ENCODE measurements at regions not wholly inside any gene's neighbourhood (a gene's known extent, or its start where the extent isn't known, plus 50 kb on each side); places are given as distances from the start of the nearest gene placed in this dataset.

- POLR2A ChIA-PET, result no interaction called here
Observed at GRCh38 chr2:239590995-239591915, 190.4 kb upstream of the HDAC4 start.

DNA sequence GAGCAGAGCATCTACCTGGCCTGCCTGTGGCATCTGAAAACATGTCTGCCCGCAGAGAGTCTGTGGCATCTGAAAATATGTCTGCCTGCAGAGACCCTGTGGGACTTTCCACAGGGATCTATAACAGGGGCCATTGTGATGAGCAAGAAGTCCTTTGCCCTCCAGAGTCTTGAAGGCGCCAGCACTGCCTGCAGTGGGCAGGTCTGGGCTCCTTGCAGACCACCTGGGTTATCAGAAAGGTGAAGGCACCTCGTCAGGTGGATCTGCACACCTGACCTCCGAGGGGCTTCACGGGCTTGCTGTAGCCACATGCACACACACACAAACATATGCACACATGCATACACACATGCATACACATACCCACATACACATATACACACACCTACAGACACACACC is 189.5 kb upstream of the HDAC4 start:
- Histone ChIP-seq H3K36me3 (ENCODE audit: control insufficient read depth in 2 of 3, insufficient read depth in 3 of 3, low read length in 3 of 3) (no peaks in the 10 kb centered on the region), H3K9me3 (ENCODE audit: control insufficient read depth in 2 of 3, low read length in 3 of 3) (no peaks in the 10 kb centered on the region), H3K4me3 (ENCODE audit: low read length) (no peak overlapping the region), H3K27ac (ENCODE audit: low read depth, low read length) (no peak overlapping the region), H3K27me3 (ENCODE audit: control insufficient read depth in 2 of 2, insufficient read depth in 2 of 2, low read length in 2 of 2) (no peaks in the 10 kb centered on the region), H3K4me1 (ENCODE audit: control insufficient read depth in 2 of 2, insufficient read depth in 2 of 2, low read length in 2 of 2) (no peaks in the 10 kb centered on the region)
- DNase-seq (no peak), ATAC-seq (no peak)
- Mint-ChIP-seq H3K4me1 (peaks cover 0 to 4% (median 0%) of the 10 kb centered on the region in 7 donors), H3K36me3 (no peaks in the 10 kb centered on the region), H3K4me3 (no peak overlapping the region), H3K27me3 (no peaks in the 10 kb centered on the region), H3K9me3 (peaks cover 0 to 19% (median 0%) of the 10 kb centered on the region in 11 donors), H3K27ac (no peak overlapping the region)
- ChIA-PET POLR2A (no interaction called here), CTCF (no interaction called here)
- intact Hi-C loops (cut with micrococcal nuclease), result no loop called here

More at GRCh38 chr2:239590995-239591915, 190.4 kb upstream of the HDAC4 start:
- Mint-ChIP-seq H3K27me3 (no peaks in the 10 kb centered on the region), H3K4me3 (no peak overlapping the region), H3K9me3 (peaks cover 0 to 19% (median 0%) of the 10 kb centered on the region in 11 donors), H3K36me3 (no peaks in the 10 kb centered on the region), H3K27ac (no peak overlapping the region), H3K4me1 (peaks cover 0 to 4% (median 0%) of the 10 kb centered on the region in 7 donors)
- ATAC-seq, result no peak
- H3K27me3 ChIP-seq (ENCODE audit: control insufficient read depth in 2 of 2, insufficient read depth in 2 of 2, low read length in 2 of 2), result no peaks in the 10 kb centered on the region
- intact Hi-C loops (cut with micrococcal nuclease), result no loop called here
- no peaks in the 10 kb centered on the region for H3K4me1 ChIP-seq (ENCODE audit: control insufficient read depth in 2 of 2, insufficient read depth in 2 of 2, low read length in 2 of 2)
- DNase-seq, result no peak
- H3K36me3 ChIP-seq (ENCODE audit: control insufficient read depth in 2 of 3, insufficient read depth in 3 of 3, low read length in 3 of 3), result no peaks in the 10 kb centered on the region
- no peaks in the 10 kb centered on the region for H3K9me3 ChIP-seq (ENCODE audit: control insufficient read depth in 2 of 3, low read length in 3 of 3)
- CTCF ChIA-PET, result no interaction called here
- H3K4me3 ChIP-seq (ENCODE audit: low read length), result no peak overlapping the region
- H3K27ac ChIP-seq (ENCODE audit: low read depth, low read length), result no peak overlapping the region

DNA sequence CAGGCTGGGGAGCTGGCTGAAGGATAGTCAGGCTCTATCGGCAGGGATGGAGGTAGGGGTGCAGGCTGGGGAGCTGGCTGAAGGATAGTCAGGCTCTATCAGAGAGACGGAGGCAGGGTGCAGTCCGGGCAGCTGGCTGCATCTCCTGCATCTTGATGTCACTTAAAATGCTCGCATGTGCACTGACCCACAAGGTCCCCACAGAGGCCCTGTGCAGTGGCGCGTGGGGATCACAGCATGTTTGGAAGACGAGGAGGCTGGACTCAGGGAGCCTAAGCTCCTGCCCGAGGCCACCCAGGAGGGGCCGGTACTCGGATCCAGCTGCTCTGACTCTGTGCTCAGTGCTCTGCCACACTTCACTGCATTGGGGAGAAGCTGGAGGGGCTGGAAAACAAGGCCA is 189.0 kb upstream of the HDAC4 start:
- Mint-ChIP-seq H3K4me3 (no peak overlapping the region), H3K27ac (no peak overlapping the region), H3K4me1 (peaks cover 0 to 4% (median 0%) of the 10 kb centered on the region in 7 donors), H3K36me3 (no peaks in the 10 kb centered on the region), H3K27me3 (no peaks in the 10 kb centered on the region), H3K9me3 (peaks cover 0 to 19% (median 0%) of the 10 kb centered on the region in 11 donors)
- no peaks in the 10 kb centered on the region for H3K9me3 ChIP-seq (ENCODE audit: control insufficient read depth in 2 of 3, low read length in 3 of 3)
- ATAC-seq (no peak), DNase-seq (no peak)
- ChIA-PET CTCF (no interaction called here), POLR2A (no interaction called here)
- no peaks in the 10 kb centered on the region for H3K36me3 ChIP-seq (ENCODE audit: control insufficient read depth in 2 of 3, insufficient read depth in 3 of 3, low read length in 3 of 3)
- H3K27me3 ChIP-seq (ENCODE audit: control insufficient read depth in 2 of 2, insufficient read depth in 2 of 2, low read length in 2 of 2), result no peaks in the 10 kb centered on the region
- intact Hi-C loops (cut with micrococcal nuclease), result no loop called here
- no peaks in the 10 kb centered on the region for H3K4me1 ChIP-seq (ENCODE audit: control insufficient read depth in 2 of 2, insufficient read depth in 2 of 2, low read length in 2 of 2)
- no peak overlapping the region for H3K27ac ChIP-seq (ENCODE audit: low read depth, low read length)
- H3K4me3 ChIP-seq (ENCODE audit: low read length), result no peak overlapping the region

GRCh38 chr2:239589270-239589825 is 188.5 kb upstream of the HDAC4 start:
- H3K27me3 ChIP-seq (ENCODE audit: control insufficient read depth in 2 of 2, insufficient read depth in 2 of 2, low read length in 2 of 2), result no peaks in the 10 kb centered on the region
- no peaks in the 10 kb centered on the region for H3K4me1 ChIP-seq (ENCODE audit: control insufficient read depth in 2 of 2, insufficient read depth in 2 of 2, low read length in 2 of 2)
- H3K9me3 ChIP-seq (ENCODE audit: control insufficient read depth in 2 of 3, low read length in 3 of 3), result no peaks in the 10 kb centered on the region
- H3K27ac Mint-ChIP-seq, result no peak overlapping the region
- ATAC-seq (no peak), DNase-seq (peak in 1 of 9 donors; percentile 2)
- no peaks in the 10 kb centered on the region for H3K27me3 Mint-ChIP-seq
- H3K36me3 Mint-ChIP-seq, result no peaks in the 10 kb centered on the region
- peaks cover 0 to 3% (median 0%) of the 10 kb centered on the region in 7 donors for H3K4me1 Mint-ChIP-seq
- ChIA-PET CTCF (no interaction called here), POLR2A (interaction anchor here (0.6 kb wide), 1 partner anchor 70 kb away, joined by 3 read pairs; no protein-coding TSS in a partner anchor)
- peaks cover 0 to 19% (median 0%) of the 10 kb centered on the region in 11 donors for H3K9me3 Mint-ChIP-seq
- H3K4me3 Mint-ChIP-seq, result no peak overlapping the region
- intact Hi-C loops (cut with micrococcal nuclease), result no loop called here
- no peak overlapping the region for H3K27ac ChIP-seq (ENCODE audit: low read depth, low read length)
- no peak overlapping the region for H3K4me3 ChIP-seq (ENCODE audit: low read length)
- H3K36me3 ChIP-seq (ENCODE audit: control insufficient read depth in 2 of 3, insufficient read depth in 3 of 3, low read length in 3 of 3), result no peaks in the 10 kb centered on the region

GRCh38 chr2:239588451-239589269 is 187.8 kb upstream of the HDAC4 start:
- intact Hi-C loops (cut with micrococcal nuclease), result no loop called here
- CTCF ChIA-PET, result no interaction called here
- H3K9me3 ChIP-seq (ENCODE audit: control insufficient read depth in 2 of 3, low read length in 3 of 3), result no peaks in the 10 kb centered on the region
- H3K27me3 ChIP-seq (ENCODE audit: control insufficient read depth in 2 of 2, insufficient read depth in 2 of 2, low read length in 2 of 2), result no peaks in the 10 kb centered on the region
- no peak overlapping the region for H3K27ac Mint-ChIP-seq
- no peaks in the 10 kb centered on the region for H3K36me3 Mint-ChIP-seq
- no peaks in the 10 kb centered on the region for H3K36me3 ChIP-seq (ENCODE audit: control insufficient read depth in 2 of 3, insufficient read depth in 3 of 3, low read length in 3 of 3)
- peaks cover 0 to 17% (median 0%) of the 10 kb centered on the region in 11 donors for H3K9me3 Mint-ChIP-seq
- no peak for ATAC-seq
- POLR2A ChIA-PET, result interaction anchor here (0.6 kb wide), 1 partner anchor 69 kb away, joined by 3 read pairs; no protein-coding TSS in a partner anchor
- peaks cover 0 to 3% (median 0%) of the 10 kb centered on the region in 7 donors for H3K4me1 Mint-ChIP-seq
- H3K4me3 Mint-ChIP-seq, result no peak overlapping the region
- H3K4me1 ChIP-seq (ENCODE audit: control insufficient read depth in 2 of 2, insufficient read depth in 2 of 2, low read length in 2 of 2), result no peaks in the 10 kb centered on the region
- no peaks in the 10 kb centered on the region for H3K27me3 Mint-ChIP-seq
- no peak overlapping the region for H3K4me3 ChIP-seq (ENCODE audit: low read length)
- peak in 1 of 9 donors; percentile 6 for DNase-seq
- H3K27ac ChIP-seq (ENCODE audit: low read depth, low read length), result no peak overlapping the region

- Histone ChIP-seq H3K36me3 (ENCODE audit: control insufficient read depth in 2 of 3, insufficient read depth in 3 of 3, low read length in 3 of 3) (no peaks in the 10 kb centered on the region), H3K4me3 (ENCODE audit: low read length) (no peak overlapping the region), H3K4me1 (ENCODE audit: control insufficient read depth in 2 of 2, insufficient read depth in 2 of 2, low read length in 2 of 2) (no peaks in the 10 kb centered on the region), H3K27ac (ENCODE audit: low read depth, low read length) (no peak overlapping the region), H3K9me3 (ENCODE audit: control insufficient read depth in 2 of 3, low read length in 3 of 3) (no peaks in the 10 kb centered on the region), H3K27me3 (ENCODE audit: control insufficient read depth in 2 of 2, insufficient read depth in 2 of 2, low read length in 2 of 2) (no peaks in the 10 kb centered on the region)
- no peak for ATAC-seq
- H3K36me3 Mint-ChIP-seq, result no peaks in the 10 kb centered on the region
- H3K27me3 Mint-ChIP-seq, result no peaks in the 10 kb centered on the region
- DNase-seq, result peak in 1 of 9 donors; percentile 0
- H3K9me3 Mint-ChIP-seq, result peaks cover 0 to 15% (median 0%) of the 10 kb centered on the region in 11 donors
- POLR2A ChIA-PET, result no interaction called here
- CTCF ChIA-PET, result no interaction called here
- intact Hi-C loops (cut with micrococcal nuclease), result no loop called here
- H3K4me3 Mint-ChIP-seq, result no peak overlapping the region
- no peak overlapping the region for H3K27ac Mint-ChIP-seq
- peaks cover 0 to 3% (median 0%) of the 10 kb centered on the region in 7 donors for H3K4me1 Mint-ChIP-seq
Observed at GRCh38 chr2:239587841-239588240, 187.0 kb upstream of the HDAC4 start.
